Osteoblast (primary cell): ENCODE measurements at regions not wholly inside any gene's neighbourhood (a gene's known extent, or its start where the extent isn't known, plus 50 kb on each side); places are given as distances from the start of the nearest gene placed in this dataset.
A peak's percentile ranks its signal among the peaks of the same experiment; 100 is the strongest.
"Not testable (repeated sequence)": the region's sequence is repeated elsewhere in the genome, so short reads cannot be mapped to it uniquely, and the experiment has no call there.

Experiments
- DNase-seq: peaks from one replicate; pipeline ENCODE4 v3.0.0; 2011; ENCODE audit warnings: low spot score, mixed read lengths; ENCODE audit not compliant: insufficient read length; ENCODE audit errors: missing footprints
- H2AFZ ChIP-seq: 2 replicates; pipeline ENCODE4 v1.6.0; 2011; ENCODE audit warnings: mild to moderate bottlenecking, low read length
- H3K27ac ChIP-seq: 2 replicates; pipeline ENCODE4 v1.5.1; 2011; ENCODE audit warnings: mild to moderate bottlenecking, low read depth, low read length, moderate library complexity
- H3K27me3 ChIP-seq: 2 replicates; pipeline ENCODE4 v1.6.0; 2012; ENCODE audit warnings: mild to moderate bottlenecking, control low read depth, inconsistent platforms, low read length, moderate library complexity; ENCODE audit not compliant: insufficient read depth
- H3K36me3 ChIP-seq: 2 replicates; pipeline ENCODE4 v1.5.1; 2011; ENCODE audit warnings: mild to moderate bottlenecking, low read length, control low read depth, moderate library complexity; ENCODE audit not compliant: insufficient read depth
- H3K4me1 ChIP-seq: 2 replicates; pipeline ENCODE4 v1.5.1; 2011; ENCODE audit warnings: mild to moderate bottlenecking, low read length, control low read depth, moderate library complexity; ENCODE audit not compliant: insufficient read depth
- H3K4me2 ChIP-seq: 2 replicates; pipeline ENCODE4 v1.6.0; 2011; ENCODE audit warnings: mild to moderate bottlenecking, low read length; ENCODE audit not compliant: insufficient read depth
- H3K4me3 ChIP-seq: fragments of 200-600 bp; sonication (generic); 3 replicates; pipeline ENCODE4 v1.5.1; 2012; ENCODE audit warnings: mild to moderate bottlenecking, low read length, inconsistent platforms; ENCODE audit not compliant: insufficient read depth
- H3K79me2 ChIP-seq: 2 replicates; pipeline ENCODE4 v1.6.0; 2012; ENCODE audit warnings: mild to moderate bottlenecking, low read length, control low read depth, inconsistent platforms; ENCODE audit not compliant: insufficient read depth
- H3K9me3 ChIP-seq: 2 replicates; pipeline ENCODE4 v1.5.1; 2011; ENCODE audit warnings: low read depth, low read length, control low read depth
- H4K20me1 ChIP-seq: 2 replicates; pipeline ENCODE4 v1.6.0; 2012; ENCODE audit warnings: mild to moderate bottlenecking, low read length, control low read depth; ENCODE audit not compliant: insufficient read depth
- CTCF ChIP-seq: IDR thresholded peaks from 2 replicates; pipeline ENCODE4 v1.5.1; 2011; ENCODE audit warnings: mild to moderate bottlenecking, low read depth, low read length, moderate library complexity; ENCODE audit errors: extremely low read depth

GRCh38 chr2:221999166-221999565, 299.6 kb downstream of the PAX3 start:
- no peak for TF ChIP-seq CTCF

DNA sequence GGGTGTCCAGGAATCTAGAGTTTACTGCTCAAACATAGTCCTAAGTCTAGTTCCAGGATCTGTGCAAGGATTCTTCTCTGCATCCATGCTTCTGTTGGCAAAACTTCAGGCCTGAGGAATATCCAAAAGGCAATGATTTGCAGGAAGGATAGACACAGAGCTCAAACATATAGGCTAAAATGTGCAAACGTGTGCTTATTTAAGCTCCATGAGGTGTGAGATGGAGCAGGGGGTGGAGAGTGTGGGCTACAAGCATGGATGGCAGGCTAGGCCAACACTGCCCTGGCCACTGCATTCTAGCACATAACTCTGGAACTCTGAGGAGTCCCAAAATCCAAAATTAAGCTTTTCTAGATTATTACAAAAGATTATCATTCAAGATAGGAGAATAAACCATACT, 301.1 kb downstream of the PAX3 start:
- Histone ChIP-seq H3K4me2 (no peak overlapping the region), H3K27ac (no peak overlapping the region), H3K9me3 (no peaks in the 10 kb centered on the region), H3K27me3 (no peaks in the 10 kb centered on the region), H4K20me1 (no peaks in the 10 kb centered on the region), H3K36me3 (no peaks in the 10 kb centered on the region), H3K4me3 (no peak overlapping the region), H3K4me1 (no peaks in the 10 kb centered on the region), H3K79me2 (no peaks in the 10 kb centered on the region), H2AFZ (no peak overlapping the region)
- TF ChIP-seq CTCF, result no peak
- DNase-seq, result no peak

More at GRCh38 chr2:221999166-221999565, 299.6 kb downstream of the PAX3 start:
- Histone ChIP-seq H3K27ac (no peak overlapping the region), H3K4me2 (no peak overlapping the region), H4K20me1 (no peaks in the 10 kb centered on the region), H3K79me2 (no peaks in the 10 kb centered on the region), H3K27me3 (no peaks in the 10 kb centered on the region), H2AFZ (no peak overlapping the region), H3K36me3 (no peaks in the 10 kb centered on the region), H3K4me1 (no peaks in the 10 kb centered on the region), H3K9me3 (no peaks in the 10 kb centered on the region), H3K4me3 (no peak overlapping the region)
- DNase-seq, result no peak

DNA sequence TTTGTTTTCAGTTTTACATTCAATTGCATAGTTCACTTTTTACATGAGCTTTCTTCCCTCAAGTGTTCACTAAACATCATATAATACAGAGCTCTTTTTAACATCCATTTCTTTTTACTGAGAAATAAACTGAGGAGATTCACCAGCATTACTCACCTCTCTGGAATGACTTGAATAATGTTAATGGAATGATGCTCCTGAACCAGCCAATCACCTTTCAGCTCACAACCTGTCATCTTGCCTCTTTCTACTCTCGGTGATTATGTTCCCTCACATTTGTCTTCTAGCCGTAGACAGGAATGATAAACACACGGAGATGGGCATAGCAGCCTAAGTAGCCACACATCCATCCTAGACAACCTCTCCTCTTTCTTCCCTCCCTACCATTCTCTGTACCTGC, 301.7 kb downstream of the PAX3 start:
- H3K4me2 ChIP-seq, result no peak overlapping the region
- H3K36me3 ChIP-seq, result no peaks in the 10 kb centered on the region
- H3K27ac ChIP-seq, result no peak overlapping the region
- no peaks in the 10 kb centered on the region for H3K27me3 ChIP-seq
- no peak overlapping the region for H3K4me3 ChIP-seq
- H3K4me1 ChIP-seq, result no peaks in the 10 kb centered on the region
- no peaks in the 10 kb centered on the region for H3K9me3 ChIP-seq
- DNase-seq, result peak; percentile 45
- H2AFZ ChIP-seq, result no peak overlapping the region
- TF ChIP-seq CTCF, result no peak
- H4K20me1 ChIP-seq, result no peaks in the 10 kb centered on the region
- H3K79me2 ChIP-seq, result no peaks in the 10 kb centered on the region

DNA sequence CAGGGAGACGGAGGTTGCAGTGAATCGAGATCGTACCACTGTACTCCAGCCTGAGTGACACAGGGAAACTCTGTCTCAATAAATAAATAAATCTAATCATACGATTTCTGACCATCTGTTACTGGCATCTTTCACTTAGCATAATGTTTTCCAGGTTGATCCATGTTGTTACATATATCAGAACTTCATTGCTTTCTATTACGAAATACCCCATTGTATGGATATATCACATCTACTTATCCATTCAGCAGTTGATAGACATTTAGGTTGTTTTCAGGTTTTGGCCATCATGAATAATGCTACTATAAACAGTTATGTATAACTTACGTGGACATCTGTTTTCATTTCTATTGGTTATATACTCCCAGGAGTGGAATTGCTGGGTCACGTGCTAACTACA, 303.9 kb downstream of the PAX3 start:
- no peaks in the 10 kb centered on the region for H3K27me3 ChIP-seq
- H4K20me1 ChIP-seq, result no peaks in the 10 kb centered on the region
- no peaks in the 10 kb centered on the region for H3K4me1 ChIP-seq
- H3K4me3 ChIP-seq, result no peak overlapping the region
- no peak overlapping the region for H3K27ac ChIP-seq
- no peak for TF ChIP-seq CTCF
- H3K36me3 ChIP-seq, result no peaks in the 10 kb centered on the region
- H2AFZ ChIP-seq, result no peak overlapping the region
- no peaks in the 10 kb centered on the region for H3K9me3 ChIP-seq
- no peaks in the 10 kb centered on the region for H3K79me2 ChIP-seq
- no peak overlapping the region for H3K4me2 ChIP-seq
- DNase-seq, result no peak

DNA sequence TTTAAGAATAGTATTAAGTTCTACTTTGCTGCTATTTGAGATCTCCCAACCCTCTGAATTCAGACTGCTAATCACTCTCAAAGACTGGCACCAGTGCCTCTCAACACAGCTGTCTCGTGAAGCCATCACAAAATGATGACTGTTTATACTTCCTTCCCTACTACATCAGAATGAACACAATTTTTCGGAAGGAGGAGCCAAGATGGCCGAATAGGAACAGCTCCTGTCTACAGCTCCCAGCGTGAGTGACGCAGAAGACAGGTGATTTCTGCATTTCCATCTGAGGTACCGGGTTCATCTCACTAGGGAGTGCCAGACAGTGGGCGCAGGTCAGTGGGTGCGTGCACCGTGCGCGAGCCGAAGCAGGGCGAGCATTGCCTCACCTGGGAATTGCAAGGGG, 314.4 kb downstream of the PAX3 start:
- H3K4me2 ChIP-seq, result not testable (repeated sequence)

More for the DNA sequence above, 314.4 kb downstream of the PAX3 start:
- not testable (repeated sequence) for H3K27me3 ChIP-seq, H3K4me1 ChIP-seq, H3K79me2 ChIP-seq, H3K27ac ChIP-seq, H3K9me3 ChIP-seq, H3K4me3 ChIP-seq, H3K36me3 ChIP-seq, DNase-seq, H2AFZ ChIP-seq, H4K20me1 ChIP-seq
